ENCODE measurements at regions not wholly inside any gene's neighbourhood (a gene's known extent, or its start where the extent isn't known, plus 50 kb on each side); places are given as distances from the start of the nearest gene placed in this dataset.

DNA sequence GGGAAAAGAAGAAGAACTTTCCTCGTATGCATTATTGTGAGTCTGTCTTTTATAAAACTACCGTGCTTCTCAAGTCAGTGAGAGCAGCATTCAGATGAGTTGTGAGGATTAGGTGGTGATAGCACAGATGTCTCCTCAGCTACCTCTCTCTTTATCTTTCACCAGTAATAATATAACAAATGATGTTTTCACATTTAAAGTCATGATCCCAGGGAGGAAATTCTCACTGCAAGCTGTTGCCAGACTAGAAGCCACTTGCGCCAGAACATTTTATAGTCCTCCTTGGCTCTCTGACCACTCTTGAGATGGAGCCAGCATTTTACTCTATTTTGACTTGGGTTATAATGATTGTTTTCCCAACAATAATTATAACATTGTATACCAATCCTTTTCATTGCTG, 443.1 kb downstream of the AEBP2 start:
- H3K27me3 ChIP-seq, result no peaks in the 10 kb centered on the region
- H3K27ac ChIP-seq, result no peak overlapping the region
- H3K9me3 ChIP-seq (replicated peaks), result no peaks in the 10 kb centered on the region
- no peaks in the 10 kb centered on the region for H3K36me3 ChIP-seq
- peaks cover 9% of the 10 kb centered on the region for H3K4me1 ChIP-seq
- no peak for DNase-seq
- H3K4me3 ChIP-seq, result no peak overlapping the region

DNA sequence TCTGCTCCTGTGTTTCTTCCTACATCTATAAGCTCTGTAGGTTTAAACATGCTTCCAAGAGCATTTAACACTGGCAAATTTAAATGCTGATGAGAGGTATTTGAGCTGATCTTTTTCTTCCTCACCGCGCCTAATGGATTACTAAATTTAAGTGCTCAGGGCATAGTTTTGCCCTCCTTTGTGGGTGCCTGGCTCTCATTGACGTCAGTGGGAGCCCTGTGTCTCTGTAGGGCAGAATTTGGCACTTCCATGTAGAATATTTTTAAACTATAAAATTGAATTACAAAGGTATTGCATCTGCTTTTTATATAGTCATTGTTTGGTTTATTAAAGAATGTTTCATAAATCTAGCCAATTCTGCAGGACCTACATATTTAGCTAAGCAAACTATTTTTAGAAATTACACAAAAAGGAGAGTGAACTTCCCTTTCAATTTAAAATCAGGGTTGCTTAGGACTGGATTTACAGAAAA, 444.8 kb downstream of the AEBP2 start:
- Histone ChIP-seq H3K27ac (peak overlapping the region; percentile 43), H3K9me3 (replicated peaks) (no peaks in the 10 kb centered on the region), H3K27me3 (no peaks in the 10 kb centered on the region), H3K4me1 (peaks cover 9% of the 10 kb centered on the region), H3K36me3 (no peaks in the 10 kb centered on the region), H3K4me3 (no peak overlapping the region)
- DNase-seq, result peak; percentile 24 to 53

DNA sequence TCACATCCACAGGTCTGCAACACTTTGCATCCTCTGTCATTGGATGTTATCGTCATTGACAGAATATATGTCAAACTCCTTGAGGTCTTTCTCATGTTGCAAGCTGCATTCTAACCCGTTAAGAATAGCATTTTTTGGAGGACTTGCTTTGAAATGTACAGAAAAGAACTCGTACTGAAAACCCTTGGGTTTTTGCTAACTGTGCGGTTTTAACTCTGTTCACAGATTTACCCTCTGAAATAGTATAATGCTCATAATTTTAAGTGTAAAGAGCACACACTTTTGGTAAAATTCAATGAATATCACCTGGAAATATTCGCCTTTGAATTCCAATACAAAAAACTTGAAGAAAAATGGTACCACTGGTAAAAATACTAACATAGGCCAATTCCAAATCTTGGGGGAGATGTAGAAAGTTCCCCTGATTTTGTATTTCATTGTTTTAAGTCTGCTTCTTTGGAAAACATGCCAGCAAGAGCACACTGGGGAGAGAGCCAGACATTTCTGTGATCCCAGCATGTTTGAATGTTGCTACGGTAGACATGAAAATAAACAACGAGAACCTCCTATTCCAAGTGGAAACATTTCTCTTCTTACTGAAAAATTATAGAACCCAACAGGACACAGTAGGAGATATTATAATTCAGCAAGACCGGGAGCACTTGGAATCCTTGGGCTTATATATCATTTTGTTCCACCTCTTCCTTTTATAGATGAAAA, 446.0 kb downstream of the AEBP2 start:
- Histone ChIP-seq H3K27me3 (no peaks in the 10 kb centered on the region), H3K4me3 (no peak overlapping the region), H3K4me1 (peaks cover 9% of the 10 kb centered on the region), H3K36me3 (no peaks in the 10 kb centered on the region), H3K9me3 (replicated peaks) (no peaks in the 10 kb centered on the region), H3K27ac (no peak overlapping the region)
- no peak for DNase-seq

DNA sequence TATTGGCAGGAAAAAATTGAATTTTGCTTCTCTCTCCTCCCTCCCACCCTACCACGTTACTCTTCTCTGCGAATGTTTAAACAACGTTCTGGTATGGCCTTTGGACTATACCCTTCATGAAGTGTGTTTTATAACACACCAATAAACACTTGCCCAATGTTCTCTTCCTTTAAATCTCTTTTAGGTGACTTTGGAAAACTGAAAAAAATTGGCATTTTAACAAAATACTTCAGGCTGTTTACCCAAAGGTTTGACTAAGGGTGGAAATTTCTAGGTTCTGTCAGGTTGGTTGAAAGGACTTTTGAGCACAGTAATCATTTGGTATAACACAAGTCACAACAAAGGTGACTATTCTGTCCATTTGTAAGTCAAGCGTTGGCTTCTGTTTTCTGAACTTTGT, 446.8 kb downstream of the AEBP2 start:
- no peak for DNase-seq
- Histone ChIP-seq H3K36me3 (no peaks in the 10 kb centered on the region), H3K27ac (no peak overlapping the region), H3K27me3 (no peaks in the 10 kb centered on the region), H3K4me1 (peaks cover 9% of the 10 kb centered on the region), H3K9me3 (replicated peaks) (no peaks in the 10 kb centered on the region), H3K4me3 (no peak overlapping the region)

DNA sequence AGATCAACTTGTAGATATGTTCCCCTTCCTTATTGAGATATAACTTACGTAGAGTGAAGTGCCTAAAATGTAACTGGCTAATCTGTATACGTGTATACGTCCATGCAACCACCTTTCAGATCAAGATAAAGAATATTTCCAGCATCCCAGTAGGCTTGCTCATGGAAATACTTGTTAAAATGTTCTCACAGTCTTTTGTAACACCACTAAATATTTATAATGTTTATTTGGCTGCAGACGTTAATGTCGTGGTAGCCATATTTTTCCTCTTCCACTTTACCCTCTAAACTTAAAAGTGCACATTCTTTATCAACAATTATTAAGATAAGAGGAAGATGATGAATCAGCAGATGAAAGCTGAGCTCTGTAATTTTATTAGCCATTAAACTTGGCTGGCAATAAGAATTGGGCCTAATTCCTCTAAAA, 447.4 kb downstream of the AEBP2 start:
- peaks cover 9% of the 10 kb centered on the region for H3K4me1 ChIP-seq
- no peak for DNase-seq
- no peaks in the 10 kb centered on the region for H3K27me3 ChIP-seq
- H3K4me3 ChIP-seq, result no peak overlapping the region
- H3K27ac ChIP-seq, result no peak overlapping the region
- no peaks in the 10 kb centered on the region for H3K9me3 ChIP-seq (replicated peaks)
- H3K36me3 ChIP-seq, result no peaks in the 10 kb centered on the region

DNA sequence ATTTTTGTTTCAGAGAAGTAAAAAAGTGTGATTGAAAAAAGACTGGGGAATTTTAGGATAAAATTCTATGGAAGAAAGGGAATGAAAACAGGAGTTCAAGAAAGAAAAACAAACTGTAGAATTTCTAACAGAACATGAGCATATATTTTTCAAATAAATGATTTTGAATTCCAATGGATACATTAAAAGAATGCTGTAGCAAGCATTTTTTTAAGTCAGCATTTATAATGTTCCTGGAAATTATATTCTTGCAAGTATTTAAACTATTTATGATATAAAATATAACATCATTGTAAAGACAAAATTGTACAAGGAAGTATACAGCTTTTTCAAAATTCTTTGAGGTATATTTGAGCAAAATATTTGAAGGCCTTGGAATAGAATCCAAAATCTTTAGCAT, 450.7 kb downstream of the AEBP2 start:
- no peak overlapping the region for H3K4me3 ChIP-seq
- H3K9me3 ChIP-seq (replicated peaks), result no peaks in the 10 kb centered on the region
- H3K27ac ChIP-seq, result no peak overlapping the region
- H3K4me1 ChIP-seq, result no peaks in the 10 kb centered on the region
- H3K36me3 ChIP-seq, result no peaks in the 10 kb centered on the region
- no peak for DNase-seq
- no peaks in the 10 kb centered on the region for H3K27me3 ChIP-seq

DNA sequence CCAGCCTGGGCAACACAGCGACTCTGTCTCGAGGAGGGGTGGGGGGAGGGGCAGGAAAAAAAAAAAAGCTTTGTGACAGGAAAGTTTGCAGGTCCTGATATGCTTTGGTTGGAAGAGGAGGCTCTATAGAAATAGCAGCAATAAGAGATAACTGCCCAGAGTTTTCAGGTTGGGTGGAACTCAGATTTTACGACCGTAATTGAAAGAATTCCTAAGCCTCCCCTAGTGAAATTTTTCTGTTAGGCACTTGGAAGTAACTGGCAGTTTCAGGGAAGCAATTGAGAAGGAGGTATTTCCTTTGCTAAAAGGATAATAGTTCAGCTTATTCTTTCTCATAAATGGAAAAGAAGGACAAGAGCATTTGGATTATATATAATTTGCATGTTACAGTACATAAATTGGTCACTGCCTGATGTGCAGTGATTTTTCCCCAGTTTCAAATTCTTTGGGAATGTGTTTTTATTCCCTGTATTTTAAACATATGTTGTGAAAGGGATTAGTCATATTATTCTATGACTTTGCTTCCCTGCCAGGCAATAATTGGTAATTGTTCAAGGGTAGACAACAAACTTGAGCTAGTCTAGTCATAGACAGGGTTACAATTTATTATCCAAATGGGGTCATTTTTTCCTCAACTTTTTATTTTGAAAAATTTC, 452.8 kb downstream of the AEBP2 start:
- H3K9me3 ChIP-seq (replicated peaks), result no peaks in the 10 kb centered on the region
- DNase-seq, result no peak
- no peaks in the 10 kb centered on the region for H3K4me1 ChIP-seq
- H3K27ac ChIP-seq, result no peak overlapping the region
- H3K36me3 ChIP-seq, result no peaks in the 10 kb centered on the region
- no peaks in the 10 kb centered on the region for H3K27me3 ChIP-seq
- no peak overlapping the region for H3K4me3 ChIP-seq

DNA sequence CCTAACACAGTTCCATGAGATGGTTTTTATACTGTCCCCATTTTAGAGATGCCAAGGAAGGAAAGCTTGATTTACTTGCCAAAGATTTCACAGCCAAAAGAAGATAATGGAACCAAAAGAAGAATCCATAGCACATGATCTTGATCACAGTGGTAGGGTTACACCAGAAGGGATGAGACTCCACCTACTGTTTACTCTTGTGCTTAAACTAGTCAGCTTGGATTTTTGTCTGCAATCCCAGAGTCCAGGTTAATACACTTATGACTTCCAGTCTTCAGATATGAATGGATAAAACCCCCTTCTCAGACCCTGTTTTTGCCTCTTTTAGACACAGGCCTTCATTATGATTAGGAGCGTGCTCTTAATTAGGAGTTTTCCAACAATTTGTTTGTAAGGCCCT, 454.2 kb downstream of the AEBP2 start:
- Histone ChIP-seq H3K9me3 (replicated peaks) (no peaks in the 10 kb centered on the region), H3K27ac (no peak overlapping the region), H3K4me3 (no peak overlapping the region), H3K4me1 (no peaks in the 10 kb centered on the region), H3K27me3 (no peaks in the 10 kb centered on the region), H3K36me3 (no peaks in the 10 kb centered on the region)
- no peak for DNase-seq

DNA sequence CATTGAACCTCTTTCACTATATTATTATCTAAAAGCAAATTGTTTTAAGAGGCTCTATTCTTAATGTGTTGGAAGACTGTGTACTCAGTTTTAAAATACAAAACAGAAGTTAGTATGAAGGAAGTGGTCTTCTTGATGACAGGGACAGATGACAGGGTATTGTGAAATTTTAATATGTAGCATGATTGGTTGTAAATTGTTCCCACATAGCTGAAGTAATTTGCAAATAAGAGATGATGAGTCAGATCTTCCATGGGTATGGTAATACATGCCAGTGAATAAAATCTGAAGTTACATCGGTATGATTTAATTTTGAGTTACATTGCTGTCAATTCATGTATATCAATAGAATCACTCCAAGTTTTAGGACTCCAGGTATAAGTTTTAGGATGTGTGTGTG, 454.8 kb downstream of the AEBP2 start:
- H3K27ac ChIP-seq, result no peak overlapping the region
- no peak overlapping the region for H3K4me3 ChIP-seq
- H3K36me3 ChIP-seq, result no peaks in the 10 kb centered on the region
- H3K9me3 ChIP-seq (replicated peaks), result no peaks in the 10 kb centered on the region
- H3K4me1 ChIP-seq, result no peaks in the 10 kb centered on the region
- H3K27me3 ChIP-seq, result no peaks in the 10 kb centered on the region
- DNase-seq, result no peak

DNA sequence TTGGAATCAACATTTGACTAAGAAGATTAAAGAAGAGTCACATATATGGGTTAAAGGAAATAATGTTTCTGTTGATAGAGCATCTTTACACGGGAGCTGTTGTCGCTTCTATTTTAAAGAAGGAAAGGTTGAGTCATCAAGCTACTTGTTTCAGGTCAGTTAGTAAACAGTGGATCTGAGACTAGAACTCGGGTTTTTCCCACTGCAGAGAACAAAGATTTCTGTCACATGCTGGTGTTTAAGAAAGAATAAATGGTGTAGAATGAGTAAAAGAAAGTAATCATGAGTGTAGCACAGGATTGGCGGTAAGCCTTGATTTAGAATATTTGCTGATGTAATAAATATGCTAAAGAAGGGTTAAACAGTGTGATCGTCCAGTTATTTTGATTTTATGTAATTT, 455.5 kb downstream of the AEBP2 start:
- no peaks in the 10 kb centered on the region for H3K4me1 ChIP-seq
- no peak overlapping the region for H3K4me3 ChIP-seq
- H3K36me3 ChIP-seq, result no peaks in the 10 kb centered on the region
- no peaks in the 10 kb centered on the region for H3K9me3 ChIP-seq (replicated peaks)
- H3K27me3 ChIP-seq, result no peaks in the 10 kb centered on the region
- H3K27ac ChIP-seq, result no peak overlapping the region
- DNase-seq, result no peak

DNA sequence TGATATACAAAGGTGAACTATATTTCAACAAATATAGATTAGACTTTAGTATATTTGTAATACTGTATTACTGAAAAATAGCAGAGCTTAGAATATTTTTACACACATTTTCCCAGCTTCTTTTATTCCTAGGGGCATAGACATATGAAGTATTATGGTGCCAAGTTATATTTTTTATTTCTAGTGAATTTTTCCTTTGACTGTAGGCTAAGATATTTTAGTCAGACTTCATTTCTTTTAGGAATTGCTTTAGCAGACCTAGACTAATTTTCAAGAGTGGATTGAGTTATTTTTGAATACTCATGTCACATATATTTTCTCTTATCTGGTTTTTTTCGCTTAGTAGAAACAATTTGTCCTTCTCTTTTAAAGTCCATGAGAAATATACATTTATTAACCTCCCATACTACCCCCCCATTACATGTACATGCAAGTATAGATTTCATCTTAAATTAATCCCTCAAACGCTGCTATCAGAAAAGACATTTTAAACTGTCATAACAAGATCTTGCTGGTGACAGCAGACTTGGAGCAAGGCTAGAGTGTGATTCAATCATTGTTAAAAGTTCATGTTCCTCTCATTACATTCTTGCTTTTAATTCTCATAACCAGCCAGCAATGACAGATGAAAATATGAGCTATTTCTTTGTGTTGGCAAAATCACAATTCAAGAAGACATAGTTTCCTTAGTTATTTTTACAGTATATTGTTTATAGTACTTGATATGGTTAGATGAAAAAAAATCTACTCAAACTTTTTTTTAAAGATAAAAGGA, 456.1 kb downstream of the AEBP2 start:
- Histone ChIP-seq H3K27me3 (no peaks in the 10 kb centered on the region), H3K4me1 (no peaks in the 10 kb centered on the region), H3K36me3 (no peaks in the 10 kb centered on the region), H3K27ac (no peak overlapping the region), H3K4me3 (no peak overlapping the region), H3K9me3 (replicated peaks) (no peaks in the 10 kb centered on the region)
- DNase-seq, result no peak

DNA sequence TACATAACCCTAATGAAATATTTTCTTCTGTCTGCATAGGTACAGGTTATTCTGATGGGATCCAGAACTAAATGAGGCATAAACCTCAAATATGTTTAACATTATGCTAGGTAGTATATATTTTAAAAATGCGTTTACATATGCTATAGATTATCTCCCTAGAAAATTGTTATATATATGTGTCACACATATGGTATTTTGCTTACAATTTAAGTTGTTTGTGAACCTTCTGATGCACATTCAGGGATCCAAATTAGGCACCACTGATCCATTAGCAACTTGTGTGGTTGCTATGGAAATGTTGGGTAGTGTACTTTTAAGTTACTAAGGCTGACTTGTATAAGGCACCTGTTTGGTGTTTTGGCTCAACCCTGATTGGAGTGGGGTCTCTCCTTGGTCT, 456.7 kb downstream of the AEBP2 start:
- Histone ChIP-seq H3K36me3 (no peaks in the 10 kb centered on the region), H3K27ac (no peak overlapping the region)
- DNase-seq, result no peak

DNA sequence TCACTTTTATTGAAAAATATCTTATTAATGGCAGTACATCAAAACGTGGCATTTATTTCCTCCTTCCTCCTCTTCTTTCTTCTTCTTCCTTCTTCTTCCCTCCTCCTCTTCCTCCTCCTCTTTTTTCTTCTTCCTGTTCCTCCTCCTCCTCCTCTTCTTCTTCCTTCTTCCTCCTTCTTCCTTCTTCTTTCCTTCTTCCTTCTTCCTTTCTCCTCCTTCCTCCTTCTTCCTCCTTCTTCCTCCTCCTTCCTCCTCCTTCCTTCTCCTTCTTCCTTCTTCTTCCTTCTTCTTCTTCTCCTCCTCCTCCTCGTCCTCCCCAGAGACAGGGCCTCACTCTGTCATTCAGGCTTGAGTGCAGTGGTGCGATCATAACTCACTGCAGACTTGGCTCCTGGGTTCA, 457.2 kb downstream of the AEBP2 start:
- Histone ChIP-seq H3K27me3 (no peaks in the 10 kb centered on the region), H3K4me1 (no peaks in the 10 kb centered on the region), H3K4me3 (no peak overlapping the region), H3K9me3 (replicated peaks) (no peaks in the 10 kb centered on the region), H3K27ac (no peak overlapping the region), H3K36me3 (no peaks in the 10 kb centered on the region)
- DNase-seq, result no peak

More for the DNA sequence above, 456.7 kb downstream of the AEBP2 start:
- no peaks in the 10 kb centered on the region for H3K4me1 ChIP-seq
- H3K27me3 ChIP-seq, result no peaks in the 10 kb centered on the region
- no peaks in the 10 kb centered on the region for H3K9me3 ChIP-seq (replicated peaks)
- H3K4me3 ChIP-seq, result no peak overlapping the region

DNA sequence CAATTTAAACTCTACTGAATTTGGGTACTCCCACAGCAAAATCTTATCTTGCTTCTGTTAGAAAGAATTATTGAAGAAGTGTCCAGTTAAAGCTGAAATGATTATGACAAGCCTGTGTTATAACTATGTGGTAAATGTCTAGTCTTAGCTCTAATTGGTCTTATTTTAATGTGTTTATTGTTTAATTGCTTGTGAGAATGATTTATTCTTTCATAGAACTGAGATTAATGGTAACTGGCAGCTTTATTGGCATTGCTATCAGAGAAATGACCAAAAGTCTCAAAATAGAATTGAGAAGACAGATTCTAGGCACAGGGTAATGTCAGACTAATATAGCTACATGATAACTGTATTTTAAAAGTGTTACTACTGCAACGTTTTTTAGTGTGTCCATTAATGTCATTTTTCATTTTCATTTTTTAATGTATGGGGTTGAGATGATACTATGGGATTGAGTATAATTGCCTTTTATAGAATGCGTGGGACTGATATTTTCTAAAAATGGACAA, 458.7 kb downstream of the AEBP2 start:
- no peak for DNase-seq
- Histone ChIP-seq H3K27me3 (no peaks in the 10 kb centered on the region), H3K9me3 (replicated peaks) (no peaks in the 10 kb centered on the region), H3K4me1 (no peaks in the 10 kb centered on the region), H3K27ac (no peak overlapping the region), H3K4me3 (no peak overlapping the region), H3K36me3 (no peaks in the 10 kb centered on the region)

DNA sequence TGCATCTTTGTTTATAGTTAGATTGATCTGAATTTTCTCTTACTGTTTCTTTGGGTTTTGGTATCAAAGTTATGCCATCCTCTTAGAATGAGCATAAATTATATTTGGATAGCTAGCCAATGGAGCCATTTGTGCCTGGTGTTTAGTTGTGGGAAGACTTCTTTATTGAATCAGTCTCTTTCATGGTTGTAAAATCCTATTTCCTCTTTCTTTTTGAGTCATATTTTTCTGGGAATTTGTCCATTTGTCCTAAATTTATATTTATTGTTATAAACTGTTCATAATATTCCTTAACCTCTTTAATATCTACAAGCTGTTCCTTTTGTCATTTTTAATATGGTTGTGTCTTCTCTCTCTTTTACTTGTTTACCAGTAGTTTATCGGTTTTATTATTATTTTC, 462.5 kb downstream of the AEBP2 start:
- H3K4me3 ChIP-seq, result no peak overlapping the region
- no peaks in the 10 kb centered on the region for H3K27me3 ChIP-seq
- H3K9me3 ChIP-seq (replicated peaks), result no peaks in the 10 kb centered on the region
- no peaks in the 10 kb centered on the region for H3K36me3 ChIP-seq
- no peak for DNase-seq
- H3K27ac ChIP-seq, result no peak overlapping the region
- H3K4me1 ChIP-seq, result no peaks in the 10 kb centered on the region
